Karpas-422 (cell line): ENCODE measurements at regions not wholly inside any gene's neighbourhood (a gene's known extent, or its start where the extent isn't known, plus 50 kb on each side); places are given as distances from the start of the nearest gene placed in this dataset.

Source experiments
- DNase-seq: peaks from one replicate; pipeline ENCODE4 v3.0.0-alpha.2; 2015
- H2AFZ ChIP-seq: fragments of 200-600 bp; sonication (generic); 2 replicates; pipeline ENCODE4 v1.6.1; 2014; ENCODE audit warnings: antibody characterized with exemption, low read length, mixed read lengths
- H3K27ac ChIP-seq: fragments of 200-600 bp; sonication (generic); 2 replicates; pipeline ENCODE4 v1.5.1; 2014; ENCODE audit warnings: mild to moderate bottlenecking, low read length, moderate library complexity
- H3K27me3 ChIP-seq: fragments of 200-600 bp; sonication (generic); 2 replicates; pipeline ENCODE4 v1.6.1; 2014; ENCODE audit warnings: low read length, mixed read lengths
- H3K36me3 ChIP-seq: fragments of 200-600 bp; sonication (generic); 2 replicates; pipeline ENCODE4 v1.6.1; 2014; ENCODE audit warnings: low read length, mixed read lengths; ENCODE audit not compliant: insufficient read depth
- H3K4me1 ChIP-seq: fragments of 200-600 bp; sonication (generic); 2 replicates; pipeline ENCODE4 v1.6.1; 2014; ENCODE audit warnings: mild to moderate bottlenecking, low read length, mixed read lengths
- H3K4me2 ChIP-seq: fragments of 200-600 bp; sonication (generic); 2 replicates; pipeline ENCODE4 v1.6.1; 2014; ENCODE audit warnings: low read length, low read depth, mild to moderate bottlenecking; ENCODE audit not compliant: poor library complexity, severe bottlenecking
- H3K4me3 ChIP-seq: fragments of 200-600 bp; sonication (generic); 2 replicates; pipeline ENCODE4 v1.5.1; 2014; ENCODE audit warnings: mild to moderate bottlenecking, antibody characterized with exemption, low read length, mixed read lengths
- H3K79me2 ChIP-seq: fragments of 200-600 bp; sonication (generic); 2 replicates; pipeline ENCODE4 v1.6.1; 2014; ENCODE audit warnings: mild to moderate bottlenecking, low read length, mixed read lengths
- H3K9ac ChIP-seq: fragments of 200-600 bp; sonication (generic); 2 replicates; pipeline ENCODE4 v1.6.0; 2014; ENCODE audit warnings: low read length
- H3K9me2 ChIP-seq: fragments of 200-600 bp; sonication (generic), shearing (Covaris generic); replicated peaks from 2 replicates; pipeline ENCODE4 v1.6.0; 2014; ENCODE audit warnings: mild to moderate bottlenecking, low read length, moderate library complexity; ENCODE audit not compliant: insufficient read depth
- H3K9me3 ChIP-seq: fragments of 300-700, 200-600 bp; sonication (generic); 2 replicates; pipeline ENCODE4 v1.6.1; 2014; ENCODE audit warnings: low read length, mixed read lengths
- H4K20me1 ChIP-seq: fragments of 200-600 bp; sonication (generic); 2 replicates; pipeline ENCODE4 v1.6.1; 2014; ENCODE audit warnings: mild to moderate bottlenecking, antibody characterized with exemption, low read length, low read depth; ENCODE audit not compliant: insufficient read depth

DNA sequence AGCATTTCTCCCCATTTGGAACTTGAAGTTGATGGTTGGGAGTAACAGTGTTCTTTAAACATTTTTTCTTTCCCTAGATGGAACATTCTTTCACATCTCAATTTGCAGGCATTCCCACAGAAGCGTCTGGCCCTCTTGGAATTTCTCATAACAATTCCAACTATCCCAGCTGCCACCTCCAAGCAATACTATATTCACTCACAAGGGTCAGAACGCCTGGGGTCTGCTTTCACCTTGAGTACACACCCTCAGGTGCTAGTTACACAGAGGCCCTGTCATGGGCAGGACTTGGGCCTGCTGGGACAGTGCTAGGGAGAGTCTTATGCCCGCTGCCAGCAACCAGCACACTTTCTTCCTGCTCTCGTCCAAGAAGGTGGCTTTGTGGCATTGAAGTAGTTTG is 136.5 kb downstream of the JCAD start:
- Histone ChIP-seq H3K27ac (no peak overlapping the region), H3K79me2 (no peaks in the 10 kb centered on the region), H3K4me3 (no peak overlapping the region), H4K20me1 (0 out of 2 replicates have a peak, but pooled peaks cover 2% of the 10 kb centered on the region), H3K4me1 (no peaks in the 10 kb centered on the region), H2AFZ (no peak overlapping the region), H3K9me3 (no peaks in the 10 kb centered on the region), H3K36me3 (no peaks in the 10 kb centered on the region), H3K9me2 (no peaks in the 10 kb centered on the region), H3K9ac (no peak overlapping the region), H3K4me2 (no peak overlapping the region), H3K27me3 (no peaks in the 10 kb centered on the region)
- DNase-seq = no peak

DNA sequence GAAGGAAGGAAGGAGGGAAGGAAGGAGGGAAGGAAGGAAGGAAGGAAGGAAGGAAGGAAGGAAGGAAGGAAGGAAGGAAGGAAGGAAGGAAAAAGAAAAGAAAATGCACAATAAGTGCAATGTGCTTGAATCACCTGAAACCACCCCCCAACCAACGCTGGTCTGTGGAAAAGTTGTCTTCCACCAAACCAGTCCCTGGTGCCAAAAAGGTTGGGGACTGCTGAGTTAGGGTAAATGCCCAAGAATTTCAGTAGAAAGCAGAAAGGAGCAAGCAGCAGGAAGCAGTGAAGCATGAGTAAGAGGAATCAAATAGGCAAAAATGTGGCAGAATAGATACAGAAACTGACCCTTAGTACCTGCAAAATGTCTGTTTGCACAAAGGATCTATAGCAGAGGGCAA is 137.2 kb downstream of the JCAD start:
- H3K27me3 ChIP-seq = no peaks in the 10 kb centered on the region
- H3K9ac ChIP-seq = no peak overlapping the region
- H4K20me1 ChIP-seq = 0 out of 2 replicates have a peak, but pooled peaks cover 2% of the 10 kb centered on the region
- H3K9me2 ChIP-seq = no peaks in the 10 kb centered on the region
- no peak overlapping the region for H2AFZ ChIP-seq
- H3K36me3 ChIP-seq = no peaks in the 10 kb centered on the region
- no peaks in the 10 kb centered on the region for H3K4me1 ChIP-seq
- H3K27ac ChIP-seq = no peak overlapping the region
- H3K9me3 ChIP-seq = no peaks in the 10 kb centered on the region
- no peak for DNase-seq
- no peak overlapping the region for H3K4me2 ChIP-seq
- H3K4me3 ChIP-seq = no peak overlapping the region
- no peaks in the 10 kb centered on the region for H3K79me2 ChIP-seq

DNA sequence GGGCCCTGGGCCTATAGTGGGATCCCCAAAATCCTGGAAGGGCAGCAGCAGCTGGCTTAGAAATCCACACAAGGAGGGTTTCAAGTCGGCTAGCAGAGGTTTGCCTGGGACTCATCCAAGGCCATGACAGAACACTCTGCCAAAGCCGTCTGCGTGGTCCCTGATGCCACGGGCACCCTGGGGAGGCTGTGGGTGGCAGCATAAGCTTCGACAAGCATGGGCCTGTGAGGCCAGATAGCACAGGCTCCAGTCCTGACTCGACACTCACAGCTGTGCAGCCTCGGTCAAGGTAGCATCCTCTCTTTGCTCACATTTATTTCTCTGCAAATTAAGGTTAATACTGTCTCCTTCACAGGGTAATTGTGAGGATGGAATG is 138.3 kb downstream of the JCAD start:
- H3K27me3 ChIP-seq = no peaks in the 10 kb centered on the region
- no peaks in the 10 kb centered on the region for H3K9me3 ChIP-seq
- no peaks in the 10 kb centered on the region for H3K9me2 ChIP-seq
- no peaks in the 10 kb centered on the region for H3K4me1 ChIP-seq
- no peak overlapping the region for H2AFZ ChIP-seq
- no peaks in the 10 kb centered on the region for H3K36me3 ChIP-seq
- H3K4me2 ChIP-seq = no peak overlapping the region
- no peak for DNase-seq
- H3K9ac ChIP-seq = no peak overlapping the region
- no peaks in the 10 kb centered on the region for H3K79me2 ChIP-seq
- no peak overlapping the region for H3K4me3 ChIP-seq
- H4K20me1 ChIP-seq = 0 out of 2 replicates have a peak, but pooled peaks cover 2% of the 10 kb centered on the region
- no peak overlapping the region for H3K27ac ChIP-seq

DNA sequence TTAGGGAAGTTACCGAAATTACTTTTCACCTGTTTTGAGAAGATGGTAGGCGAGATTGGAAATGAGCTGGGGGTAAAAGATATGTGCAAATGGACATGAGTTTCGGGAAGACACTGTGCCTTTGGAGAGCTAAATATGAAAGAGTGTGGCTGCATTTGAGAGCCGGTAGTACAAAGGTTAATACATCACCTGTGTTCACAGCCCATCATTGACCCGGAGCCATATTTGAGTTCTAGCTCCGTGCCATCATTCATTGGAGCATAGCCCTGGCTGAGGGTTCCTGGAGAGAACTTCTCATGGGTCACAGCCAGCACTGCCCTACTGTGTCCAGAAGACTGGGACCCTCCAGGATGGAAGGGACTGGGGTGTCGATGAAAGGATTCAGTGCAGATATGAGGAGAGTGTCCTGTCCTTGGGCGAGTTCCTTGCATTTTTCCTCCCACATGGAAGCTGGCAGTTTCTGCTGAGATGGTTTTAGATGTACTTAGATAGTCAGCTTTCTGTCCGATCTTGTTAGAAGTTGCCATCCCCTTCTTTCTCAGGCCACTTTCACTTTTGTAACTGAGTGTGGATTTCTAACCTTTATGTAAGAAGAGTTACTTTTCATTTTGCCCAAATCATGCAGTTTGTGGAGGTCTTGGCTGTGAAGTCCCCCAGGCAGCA is 138.8 kb downstream of the JCAD start:
- Histone ChIP-seq H3K27me3 (no peaks in the 10 kb centered on the region), H2AFZ (no peak overlapping the region), H3K4me2 (no peak overlapping the region), H4K20me1 (0 out of 2 replicates have a peak, but pooled peaks cover 2% of the 10 kb centered on the region), H3K27ac (no peak overlapping the region), H3K79me2 (no peaks in the 10 kb centered on the region), H3K9ac (no peak overlapping the region), H3K4me3 (no peak overlapping the region), H3K9me3 (no peaks in the 10 kb centered on the region), H3K4me1 (no peaks in the 10 kb centered on the region), H3K9me2 (no peaks in the 10 kb centered on the region), H3K36me3 (no peaks in the 10 kb centered on the region)
- DNase-seq = no peak

DNA sequence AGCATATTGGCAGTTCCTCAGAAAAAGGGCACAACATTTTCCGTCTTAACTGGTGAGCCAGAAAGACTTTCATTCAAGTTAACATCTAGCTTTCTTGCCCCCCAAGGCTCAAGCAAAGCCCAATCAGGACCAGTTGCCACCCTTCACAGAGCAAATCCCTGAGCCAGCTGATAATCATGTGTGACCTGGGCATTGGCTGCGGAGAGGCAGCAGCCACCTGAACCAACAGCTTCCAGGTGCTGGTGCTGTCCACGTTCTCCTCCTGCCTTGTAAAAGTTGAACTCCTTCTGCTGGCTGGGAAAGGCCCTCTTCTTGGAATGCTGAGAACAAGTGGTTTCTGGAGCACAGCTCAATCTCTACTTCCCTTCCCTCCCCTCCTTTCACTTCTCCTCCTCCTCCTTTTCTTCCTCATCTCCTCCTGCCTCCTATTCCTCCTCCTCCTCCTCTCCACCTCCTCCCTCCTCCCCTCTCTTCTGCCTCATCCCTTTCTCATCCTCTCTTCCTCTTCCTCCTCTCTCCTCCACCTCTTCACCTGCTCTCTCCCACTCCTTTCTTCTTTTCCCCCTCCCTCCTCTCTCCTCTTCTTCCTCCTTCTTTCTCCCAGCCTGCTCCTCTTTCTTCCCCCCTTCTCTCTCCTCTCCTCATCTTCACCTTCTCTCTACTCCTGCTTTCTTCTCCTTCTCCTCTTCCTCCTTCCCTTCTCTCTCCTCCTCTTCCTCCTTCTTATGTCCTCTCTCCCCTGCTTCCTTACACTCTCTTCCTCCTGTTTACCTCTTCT is 140.6 kb downstream of the JCAD start:
- no peak overlapping the region for H3K27ac ChIP-seq
- H3K4me3 ChIP-seq = no peak overlapping the region
- H3K9me3 ChIP-seq = no peaks in the 10 kb centered on the region
- no peak overlapping the region for H2AFZ ChIP-seq
- H3K36me3 ChIP-seq = no peaks in the 10 kb centered on the region
- H3K4me1 ChIP-seq = no peaks in the 10 kb centered on the region
- H3K27me3 ChIP-seq = no peaks in the 10 kb centered on the region
- no peak overlapping the region for H3K4me2 ChIP-seq
- 0 out of 2 replicates have a peak, but pooled peaks cover 2% of the 10 kb centered on the region for H4K20me1 ChIP-seq
- no peak for DNase-seq
- H3K9ac ChIP-seq = no peak overlapping the region
- H3K79me2 ChIP-seq = no peaks in the 10 kb centered on the region
- no peaks in the 10 kb centered on the region for H3K9me2 ChIP-seq

DNA sequence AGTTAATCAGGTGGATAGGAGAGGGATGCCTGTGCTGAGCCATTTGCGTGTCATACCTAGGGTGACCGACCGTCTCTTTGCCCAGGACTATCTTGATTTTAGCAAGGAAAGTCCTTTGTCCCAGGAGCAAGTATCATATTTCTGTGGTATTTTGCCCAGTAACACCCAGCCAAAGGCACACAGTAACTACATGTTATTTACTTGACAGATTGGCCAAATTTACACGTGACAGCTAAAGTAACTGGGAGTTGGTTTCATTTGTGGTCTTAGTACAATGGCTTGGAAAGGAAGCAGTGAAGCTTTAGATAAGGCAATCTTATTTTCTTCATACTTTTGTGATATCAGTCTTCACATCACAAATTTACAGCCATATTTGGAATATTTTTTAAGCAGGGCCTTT is 142.1 kb downstream of the JCAD start:
- no peak overlapping the region for H3K27ac ChIP-seq
- H3K27me3 ChIP-seq = no peaks in the 10 kb centered on the region
- no peak overlapping the region for H3K4me2 ChIP-seq
- no peaks in the 10 kb centered on the region for H3K9me2 ChIP-seq
- DNase-seq = no peak
- no peak overlapping the region for H2AFZ ChIP-seq
- H3K79me2 ChIP-seq = no peaks in the 10 kb centered on the region
- no peak overlapping the region for H3K9ac ChIP-seq
- no peaks in the 10 kb centered on the region for H3K36me3 ChIP-seq
- H4K20me1 ChIP-seq = no peaks in the 10 kb centered on the region
- H3K4me1 ChIP-seq = no peaks in the 10 kb centered on the region
- H3K4me3 ChIP-seq = no peak overlapping the region
- no peaks in the 10 kb centered on the region for H3K9me3 ChIP-seq

DNA sequence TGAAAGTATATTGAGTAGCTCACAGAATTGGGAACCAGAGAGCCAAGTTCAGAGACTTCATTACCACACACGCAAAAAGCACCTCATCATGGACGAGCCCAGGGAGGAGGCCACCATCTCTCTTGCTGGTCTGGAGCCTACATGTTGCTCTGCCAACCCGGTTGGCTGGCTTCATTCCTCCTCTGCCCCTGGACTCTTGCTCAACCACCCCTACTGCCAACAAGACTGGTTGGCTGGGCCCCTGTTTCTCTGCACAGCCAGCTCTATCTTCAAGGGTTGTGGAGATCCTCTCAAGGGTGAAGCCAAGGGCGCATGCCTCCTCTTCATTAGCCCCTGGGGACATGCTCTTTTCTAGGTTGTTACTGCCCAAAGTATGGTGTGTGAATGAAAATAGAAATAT is 142.7 kb downstream of the JCAD start:
- H3K27me3 ChIP-seq = no peaks in the 10 kb centered on the region
- no peaks in the 10 kb centered on the region for H3K9me3 ChIP-seq
- no peaks in the 10 kb centered on the region for H4K20me1 ChIP-seq
- DNase-seq = no peak
- H3K79me2 ChIP-seq = no peaks in the 10 kb centered on the region
- H3K4me3 ChIP-seq = no peak overlapping the region
- no peak overlapping the region for H3K4me2 ChIP-seq
- no peaks in the 10 kb centered on the region for H3K4me1 ChIP-seq
- H3K36me3 ChIP-seq = no peaks in the 10 kb centered on the region
- no peaks in the 10 kb centered on the region for H3K9me2 ChIP-seq
- no peak overlapping the region for H3K9ac ChIP-seq
- no peak overlapping the region for H3K27ac ChIP-seq
- no peak overlapping the region for H2AFZ ChIP-seq

DNA sequence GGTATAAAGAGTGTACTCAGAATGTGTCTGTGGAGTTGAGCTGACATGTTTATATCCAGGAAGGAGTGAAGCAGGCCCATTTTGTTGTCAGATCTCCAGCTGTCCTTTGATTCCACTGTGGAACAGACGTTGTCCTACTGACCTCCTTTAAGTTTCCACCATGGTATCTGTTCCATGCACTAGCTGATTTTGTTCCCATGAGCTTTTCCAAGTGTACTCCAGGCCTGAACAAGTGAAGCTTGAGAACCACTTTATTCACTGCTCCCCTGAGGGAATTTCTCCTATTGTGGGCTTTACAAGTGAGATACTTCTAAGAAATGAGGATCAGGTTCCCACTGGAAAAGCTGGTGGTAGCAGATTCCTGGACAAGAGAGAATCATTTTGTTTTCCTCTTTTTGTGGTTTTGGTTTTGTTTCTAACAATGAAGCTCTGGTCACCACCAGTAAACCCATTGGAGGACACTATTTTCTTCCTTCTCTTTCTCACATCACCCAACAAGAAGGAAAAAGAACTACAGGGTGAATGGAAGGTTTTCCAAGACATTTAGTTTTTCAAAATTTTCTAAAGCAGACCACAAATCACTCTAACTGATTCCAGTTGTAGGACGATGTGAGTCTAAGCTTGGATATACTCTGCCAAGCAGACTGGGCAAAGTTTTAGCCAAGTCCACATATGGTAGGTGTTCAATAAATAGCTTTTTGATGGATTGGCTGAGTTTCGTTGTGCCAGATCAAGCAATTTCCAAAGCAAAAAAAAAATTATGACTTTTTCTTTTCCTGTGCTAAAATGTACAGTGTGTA is 144.2 kb downstream of the JCAD start:
- H3K4me2 ChIP-seq = no peak overlapping the region
- no peaks in the 10 kb centered on the region for H3K9me2 ChIP-seq
- H4K20me1 ChIP-seq = no peaks in the 10 kb centered on the region
- DNase-seq = no peak
- H3K36me3 ChIP-seq = no peaks in the 10 kb centered on the region
- H3K79me2 ChIP-seq = no peaks in the 10 kb centered on the region
- no peak overlapping the region for H2AFZ ChIP-seq
- H3K9me3 ChIP-seq = no peaks in the 10 kb centered on the region
- H3K4me3 ChIP-seq = no peak overlapping the region
- no peak overlapping the region for H3K27ac ChIP-seq
- H3K9ac ChIP-seq = no peak overlapping the region
- no peaks in the 10 kb centered on the region for H3K27me3 ChIP-seq
- no peaks in the 10 kb centered on the region for H3K4me1 ChIP-seq
